HG03097 (cell line): ENCODE measurements at regions not wholly inside any gene's neighbourhood (a gene's known extent, or its start where the extent isn't known, plus 50 kb on each side); places are given as distances from the start of the nearest gene placed in this dataset.
A peak's percentile ranks its signal among the peaks of the same experiment; 100 is the strongest.

ENCODE experiments used
- ATAC-seq: cut with Tn5 transposase; IDR thresholded peaks from one replicate; pipeline ENCODE4 v1.9.1; 2021; ENCODE audit not compliant: unreplicated experiment, low FRiP score

- ATAC-seq = no peak
Observed at GRCh38 chr3:189500299-189500698, 130.9 kb upstream of the TP63 start.

- ATAC-seq = no peak
Observed at GRCh38 chr3:189500798-189501495, 130.2 kb upstream of the TP63 start.

GRCh38 chr3:189502256-189502655 lies 128.9 kb upstream of the TP63 start:
- no peak for ATAC-seq

- no peak for ATAC-seq
Observed at GRCh38 chr3:189502676-189503257, 128.4 kb upstream of the TP63 start.

GRCh38 chr3:189507856-189508255 lies 123.3 kb upstream of the TP63 start:
- ATAC-seq = peak; percentile 73

GRCh38 chr3:189508784-189509501 lies 122.2 kb upstream of the TP63 start:
- no peak for ATAC-seq

GRCh38 chr3:189512039-189512438 lies 119.2 kb upstream of the TP63 start:
- ATAC-seq = peak; percentile 42

- ATAC-seq = no peak
Observed at GRCh38 chr3:189512821-189513220, 118.4 kb upstream of the TP63 start.

GRCh38 chr3:189513281-189514117 lies 117.7 kb upstream of the TP63 start:
- no peak for ATAC-seq

GRCh38 chr3:189516039-189516438 lies 115.2 kb upstream of the TP63 start:
- ATAC-seq = no peak

- no peak for ATAC-seq
Observed at GRCh38 chr3:189517981-189518380, 113.2 kb upstream of the TP63 start.

- no peak for ATAC-seq
Observed at GRCh38 chr3:189519458-189519857, 111.7 kb upstream of the TP63 start.

GRCh38 chr3:189529468-189529867 lies 101.7 kb upstream of the TP63 start:
- ATAC-seq = no peak

- ATAC-seq = no peak
Observed at GRCh38 chr3:189529889-189530471, 101.2 kb upstream of the TP63 start.

- no peak for ATAC-seq
Observed at GRCh38 chr3:189530822-189531221, 100.4 kb upstream of the TP63 start.

GRCh38 chr3:189531271-189531670 lies 99.9 kb upstream of the TP63 start:
- no peak for ATAC-seq

GRCh38 chr3:189534531-189534930 lies 96.7 kb upstream of the TP63 start:
- ATAC-seq = no peak

- ATAC-seq = no peak
Observed at GRCh38 chr3:189537135-189537534, 94.1 kb upstream of the TP63 start.

- ATAC-seq = no peak
Observed at GRCh38 chr3:189547448-189547847, 83.7 kb upstream of the TP63 start.

- no peak for ATAC-seq
Observed at GRCh38 chr3:189548053-189548452, 83.1 kb upstream of the TP63 start.

- ATAC-seq = no peak
Observed at GRCh38 chr3:189551007-189551406, 80.2 kb upstream of the TP63 start.
